ENCODE measurements at regions not wholly inside any gene's neighbourhood (a gene's known extent, or its start where the extent isn't known, plus 50 kb on each side); places are given as distances from the start of the nearest gene placed in this dataset.

DNA sequence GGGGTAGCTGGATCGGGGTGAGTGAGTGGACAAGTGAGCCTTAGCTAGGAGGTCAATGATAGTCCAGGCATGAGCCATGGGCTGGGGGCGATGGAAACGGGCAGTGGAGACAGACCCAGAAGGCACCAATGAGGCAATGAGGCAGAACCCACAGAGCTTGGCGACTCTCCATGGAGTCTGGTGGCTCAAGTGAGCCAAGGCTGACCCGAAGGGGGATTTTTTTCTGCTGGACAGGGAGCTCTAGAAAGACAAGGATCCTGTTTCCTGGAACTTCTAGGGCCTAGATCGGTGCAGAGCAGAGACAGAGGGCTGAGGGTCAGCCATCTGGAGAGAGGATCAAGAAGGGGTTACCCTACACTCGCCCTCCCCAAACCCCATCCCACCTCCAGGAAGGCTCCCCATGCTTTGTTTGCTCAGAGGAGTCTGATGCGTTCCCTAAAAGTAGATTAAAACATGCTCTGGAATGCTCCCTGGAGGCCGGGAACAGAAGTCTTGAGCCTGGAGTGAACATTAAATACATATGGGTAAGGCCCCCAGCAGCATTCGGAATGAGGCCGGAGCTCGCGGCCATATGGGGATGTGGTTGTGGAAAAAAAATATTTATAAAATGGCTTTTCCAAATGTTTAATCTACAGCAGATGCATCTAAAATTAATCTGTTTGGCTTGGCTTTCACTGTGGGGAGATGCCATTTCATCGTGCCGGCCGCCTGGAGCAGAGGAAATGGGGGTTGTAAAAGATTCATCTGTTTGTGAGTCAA lies 237.8 kb upstream of the PMEPA1 start:
- TF ChIP-seq POLR2AphosphoS5 (IDR thresholded peaks at IDR 0.05; ENCODE audit: low read depth, low read length) (no peak), POLR2A (IDR thresholded peaks at IDR 0.05; ENCODE audit: low read depth, low read length) (no peak), SPI1 (IDR thresholded peaks at IDR 0.05; ENCODE audit: low read depth, low read length) (no peak), TAF1 (IDR thresholded peaks at IDR 0.05; ENCODE audit: low read depth, low read length) (no peak), POU2F2 (IDR thresholded peaks at IDR 0.05; ENCODE audit: low read depth, low read length) (no peak), PAX5 (IDR thresholded peaks at IDR 0.05; ENCODE audit: insufficient read depth, low read length, severe bottlenecking) (no peak)

All from GM12891 (cell line).